ENCODE measurements at regions not wholly inside any gene's neighbourhood (a gene's known extent, or its start where the extent isn't known, plus 50 kb on each side); places are given as distances from the start of the nearest gene placed in this dataset.
A peak's percentile ranks its signal among the peaks of the same experiment; 100 is the strongest.

DNA sequence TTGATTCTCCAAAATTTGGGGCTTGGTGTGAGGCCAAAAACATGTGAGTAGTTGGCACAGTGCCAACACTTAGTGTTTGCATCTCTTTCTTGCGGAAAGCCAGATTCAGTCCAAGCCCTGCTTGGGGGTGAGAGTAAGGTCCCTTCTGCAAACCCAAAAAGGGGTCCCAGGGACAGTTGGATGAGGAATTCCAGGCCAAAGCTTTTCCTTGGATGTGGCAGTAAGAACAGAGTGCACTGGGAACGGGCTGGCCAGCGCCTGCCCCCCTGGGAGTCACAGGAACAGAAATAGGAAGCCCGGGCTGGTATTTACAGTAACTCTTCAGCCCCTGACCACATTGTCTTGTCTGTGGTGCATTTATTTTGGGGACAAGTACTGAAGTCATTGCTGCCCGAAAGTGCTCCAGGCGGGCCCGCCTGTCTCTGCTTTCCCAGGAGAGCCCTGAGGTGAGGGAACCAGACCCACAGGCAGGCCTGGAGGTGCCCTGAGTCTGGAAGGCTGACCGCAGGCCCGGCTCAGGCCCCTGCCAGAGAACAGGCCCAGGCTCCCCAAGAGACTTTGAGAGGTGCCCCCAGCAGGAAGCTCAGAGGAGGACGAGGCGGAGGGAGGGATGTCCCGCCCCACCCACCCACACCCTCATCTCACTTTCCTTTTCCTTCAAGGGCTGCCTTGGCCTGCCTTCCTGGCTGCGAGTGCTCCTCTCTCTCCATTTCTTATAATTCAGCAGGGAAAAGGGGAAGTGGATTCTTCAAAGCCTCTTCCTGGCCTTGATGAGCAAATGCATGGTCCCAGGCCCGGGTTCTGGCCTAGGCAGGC, 218.4 kb downstream of the MAFB start:
- TF ChIP-seq, protein P1, sequence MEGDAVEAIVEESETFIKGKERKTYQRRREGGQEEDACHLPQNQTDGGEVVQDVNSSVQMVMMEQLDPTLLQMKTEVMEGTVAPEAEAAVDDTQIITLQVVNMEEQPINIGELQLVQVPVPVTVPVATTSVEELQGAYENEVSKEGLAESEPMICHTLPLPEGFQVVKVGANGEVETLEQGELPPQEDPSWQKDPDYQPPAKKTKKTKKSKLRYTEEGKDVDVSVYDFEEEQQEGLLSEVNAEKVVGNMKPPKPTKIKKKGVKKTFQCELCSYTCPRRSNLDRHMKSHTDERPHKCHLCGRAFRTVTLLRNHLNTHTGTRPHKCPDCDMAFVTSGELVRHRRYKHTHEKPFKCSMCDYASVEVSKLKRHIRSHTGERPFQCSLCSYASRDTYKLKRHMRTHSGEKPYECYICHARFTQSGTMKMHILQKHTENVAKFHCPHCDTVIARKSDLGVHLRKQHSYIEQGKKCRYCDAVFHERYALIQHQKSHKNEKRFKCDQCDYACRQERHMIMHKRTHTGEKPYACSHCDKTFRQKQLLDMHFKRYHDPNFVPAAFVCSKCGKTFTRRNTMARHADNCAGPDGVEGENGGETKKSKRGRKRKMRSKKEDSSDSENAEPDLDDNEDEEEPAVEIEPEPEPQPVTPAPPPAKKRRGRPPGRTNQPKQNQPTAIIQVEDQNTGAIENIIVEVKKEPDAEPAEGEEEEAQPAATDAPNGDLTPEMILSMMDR (IDR thresholded peaks at IDR 0.05), result no peak
- TF ChIP-seq POLR2A (IDR thresholded peaks at IDR 0.05) (no peak), EP300 (IDR thresholded peaks at IDR 0.05) (no peak), POLR2AphosphoS5 (IDR thresholded peaks at IDR 0.05) (no peak)
- Histone ChIP-seq H3K4me1 (peaks cover 0 to 12% (median 0%) of the 10 kb centered on the region in 3 donors), H3K4me3 (no peak overlapping the region), H3K27ac (peak overlapping the region in 3 of 4 donors; percentile 11 to 45 (median 41)), H3K36me3 (no peaks in the 10 kb centered on the region), H3K9me3 (no peaks in the 10 kb centered on the region), H3K27me3 (no peaks in the 10 kb centered on the region)
- WGBS, 2 donors (ENCODE audit: low coverage in 1 of 2), result 50% methylated on average over 2 of the region's 14 CpGs; no CpG with 5 or more reads in 1 of the 2 donors
- peak; percentile 55 for ATAC-seq

- Histone ChIP-seq H3K27me3 (no peaks in the 10 kb centered on the region), H3K36me3 (no peaks in the 10 kb centered on the region), H3K9me3 (no peaks in the 10 kb centered on the region), H3K4me1 (peaks cover 0 to 12% (median 0%) of the 10 kb centered on the region in 3 donors), H3K27ac (no peak overlapping the region), H3K4me3 (no peak overlapping the region)
- no peak for ATAC-seq
- WGBS, 2 donors (ENCODE audit: low coverage in 1 of 2), result 84 to 96% methylated on average over 2 to 3 of the region's 3 CpGs
- TF ChIP-seq POLR2A (IDR thresholded peaks at IDR 0.05) (no peak), EP300 (IDR thresholded peaks at IDR 0.05) (no peak), POLR2AphosphoS5 (IDR thresholded peaks at IDR 0.05) (no peak)
- TF ChIP-seq, protein P1 (IDR thresholded peaks at IDR 0.05), result no peak
Measured at GRCh38 chr20:40468759-40469158, 220.3 kb downstream of the MAFB start.

- no peaks in the 10 kb centered on the region for H3K27me3 ChIP-seq
- H3K27ac ChIP-seq, result no peak overlapping the region
- H3K36me3 ChIP-seq, result no peaks in the 10 kb centered on the region
- WGBS, 2 donors (ENCODE audit: low coverage in 1 of 2), result 89 to 95% methylated on average over 7 of the region's 8 CpGs
- no peaks in the 10 kb centered on the region for H3K9me3 ChIP-seq
- TF ChIP-seq POLR2A (IDR thresholded peaks at IDR 0.05) (no peak), POLR2AphosphoS5 (IDR thresholded peaks at IDR 0.05) (no peak), EP300 (IDR thresholded peaks at IDR 0.05) (no peak)
- TF ChIP-seq, protein P1 (IDR thresholded peaks at IDR 0.05), result no peak
- no peak for ATAC-seq
- no peak overlapping the region for H3K4me3 ChIP-seq
- H3K4me1 ChIP-seq, result peaks cover 0 to 12% (median 0%) of the 10 kb centered on the region in 3 donors
Measured at GRCh38 chr20:40467703-40468411, 221.2 kb downstream of the MAFB start.

GRCh38 chr20:40467067-40467466, 222.0 kb downstream of the MAFB start:
- Histone ChIP-seq H3K27ac (no peak overlapping the region), H3K4me1 (peaks cover 0 to 12% (median 0%) of the 10 kb centered on the region in 3 donors)
- ATAC-seq, result no peak

More at GRCh38 chr20:40467067-40467466, 222.0 kb downstream of the MAFB start:
- no peaks in the 10 kb centered on the region for H3K27me3 ChIP-seq
- no peaks in the 10 kb centered on the region for H3K36me3 ChIP-seq
- WGBS, 2 donors (ENCODE audit: low coverage in 1 of 2), result 64 to 67% methylated on average over 2 to 3 of the region's 3 CpGs
- no peaks in the 10 kb centered on the region for H3K9me3 ChIP-seq
- TF ChIP-seq, protein P1 (IDR thresholded peaks at IDR 0.05), result no peak
- TF ChIP-seq POLR2AphosphoS5 (IDR thresholded peaks at IDR 0.05), result no peak
- TF ChIP-seq EP300 (IDR thresholded peaks at IDR 0.05), result no peak
- TF ChIP-seq POLR2A (IDR thresholded peaks at IDR 0.05), result no peak
- no peak overlapping the region for H3K4me3 ChIP-seq
